OCI-LY7 (cell line): ENCODE measurements at regions not wholly inside any gene's neighbourhood (a gene's known extent, or its start where the extent isn't known, plus 50 kb on each side); places are given as distances from the start of the nearest gene placed in this dataset.

Experiments used
- BruUV-seq: library from RNA; stranded (reverse); fragments of 400-500 nt; replicated peaks from 2 replicates; lab custom pipeline; 2021; lab: Mats Ljungman, UMichigan
- CTCF ChIA-PET: fragments of 300-600 bp; sonication (Branson Sonifier 250); formaldehyde crosslinking; loops from one replicate; lab custom pipeline; 2022; ENCODE audit warnings: antibody characterized with exemption; ENCODE audit not compliant: unreplicated experiment; lab: Charles Lee
- POLR2A ChIA-PET: fragments of 300-600 bp; sonication (Branson Sonifier 250); formaldehyde crosslinking; loops from one replicate; lab custom pipeline; 2022; ENCODE audit warnings: antibody characterized with exemption; lab: Charles Lee
- DNase-seq: peaks from one replicate; pipeline ENCODE4 v3.0.0-alpha.2; 2015; ENCODE audit warnings: low spot score
- H2AFZ ChIP-seq: fragments of 200-600 bp; sonication (generic), shearing (Covaris generic); 2 replicates; pipeline ENCODE4 v1.6.1; 2014; ENCODE audit warnings: mild to moderate bottlenecking, antibody characterized with exemption, low read length, moderate library complexity
- H3K27ac ChIP-seq: fragments of 200-600 bp; sonication (generic); 2 replicates; pipeline ENCODE4 v1.5.1; 2014; ENCODE audit warnings: mixed run types, low read depth, mild to moderate bottlenecking, moderate library complexity, low read length, inconsistent platforms; ENCODE audit not compliant: poor library complexity, severe bottlenecking
- H3K36me3 ChIP-seq: fragments of 200-600 bp; sonication (generic); 2 replicates; pipeline ENCODE4 v1.6.1; 2014; ENCODE audit warnings: mild to moderate bottlenecking, antibody characterized with exemption, low read length, moderate library complexity, mixed read lengths; ENCODE audit not compliant: insufficient read depth
- H3K4me1 ChIP-seq: fragments of 200-600 bp; sonication (generic); 2 replicates; pipeline ENCODE4 v1.5.1; 2014; ENCODE audit warnings: mild to moderate bottlenecking, low read length; ENCODE audit not compliant: insufficient read depth, poor library complexity, severe bottlenecking
- H3K4me2 ChIP-seq: fragments of 200-600 bp; sonication (generic); 2 replicates; pipeline ENCODE4 v1.6.1; 2014; ENCODE audit warnings: mild to moderate bottlenecking, low read length
- H3K4me3 ChIP-seq: fragments of 200-600 bp; sonication (generic); 2 replicates; pipeline ENCODE4 v1.5.1; 2014; ENCODE audit warnings: mild to moderate bottlenecking, low read depth, low read length; ENCODE audit not compliant: poor library complexity, severe bottlenecking
- H3K79me2 ChIP-seq: fragments of 200-600 bp; sonication (generic); 2 replicates; pipeline ENCODE4 v1.6.1; 2016; ENCODE audit warnings: low read depth, mild to moderate bottlenecking, low read length, moderate library complexity, mixed read lengths; ENCODE audit not compliant: insufficient read depth
- H3K9me2 ChIP-seq: fragments of 200-600 bp; sonication (generic); 2 replicates; pipeline ENCODE4 v1.6.1; 2016; ENCODE audit warnings: mild to moderate bottlenecking, low read length, mixed read lengths; ENCODE audit not compliant: insufficient read depth
- H3K9me3 ChIP-seq: fragments of 200-600 bp; sonication (generic); 2 replicates; pipeline ENCODE4 v1.6.1; 2014; ENCODE audit warnings: mild to moderate bottlenecking, mixed run types, low read length, mixed read lengths
- H4K20me1 ChIP-seq: fragments of 200-600 bp; sonication (generic); 2 replicates; pipeline ENCODE4 v1.6.1; 2014; ENCODE audit warnings: mild to moderate bottlenecking, antibody characterized with exemption, low read length, moderate library complexity, mixed read lengths; ENCODE audit not compliant: insufficient read depth
- EZH2phosphoT487 ChIP-seq: fragments of 200-600 bp; sonication (generic); IDR thresholded peaks from 2 replicates; pipeline ENCODE4 v1.6.1; 2018; ENCODE audit warnings: low read depth, borderline replicate concordance, mild to moderate bottlenecking, mixed run types, antibody characterized with exemption, low read length, moderate library complexity, mixed read lengths
- intact Hi-C: fragments of 100-400 bp; cut with micrococcal nuclease; formaldehyde crosslinking; loops from one replicate; pipeline ENCODE4 v1.10.0; 2022; ENCODE audit not compliant: unreplicated experiment
- TF ChIP-seq, protein P1 (sequence below): fragments of 200-600 bp; sonication (generic); conservative IDR thresholded peaks from 2 replicates; pipeline ENCODE4 v1.5.1; 2014; ENCODE audit warnings: mild to moderate bottlenecking, antibody characterized with exemption, low read length, moderate library complexity, mixed read lengths

DNA sequence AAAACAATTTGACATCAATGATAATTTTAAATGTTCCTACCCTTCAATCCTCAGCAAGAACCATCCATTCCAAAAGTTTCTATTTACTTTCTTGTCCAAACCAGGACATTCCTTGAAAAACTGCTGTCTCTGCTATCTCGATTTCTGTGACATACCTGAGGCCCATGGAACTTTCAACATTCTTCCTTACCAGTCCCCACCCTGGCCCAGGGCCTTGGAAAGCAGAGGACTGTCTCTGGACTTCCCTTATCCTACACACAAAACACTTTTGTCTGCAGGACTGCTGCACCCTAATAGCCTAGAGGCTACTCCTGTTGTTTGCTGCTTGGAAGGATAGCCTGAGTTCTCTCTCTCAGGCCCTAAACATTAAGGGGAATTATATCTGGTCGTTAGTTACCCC is 151.8 kb upstream of the DHRS4 start:
- TF ChIP-seq EZH2phosphoT487: no peak
- no peak overlapping the region for H3K4me3 ChIP-seq

DNA sequence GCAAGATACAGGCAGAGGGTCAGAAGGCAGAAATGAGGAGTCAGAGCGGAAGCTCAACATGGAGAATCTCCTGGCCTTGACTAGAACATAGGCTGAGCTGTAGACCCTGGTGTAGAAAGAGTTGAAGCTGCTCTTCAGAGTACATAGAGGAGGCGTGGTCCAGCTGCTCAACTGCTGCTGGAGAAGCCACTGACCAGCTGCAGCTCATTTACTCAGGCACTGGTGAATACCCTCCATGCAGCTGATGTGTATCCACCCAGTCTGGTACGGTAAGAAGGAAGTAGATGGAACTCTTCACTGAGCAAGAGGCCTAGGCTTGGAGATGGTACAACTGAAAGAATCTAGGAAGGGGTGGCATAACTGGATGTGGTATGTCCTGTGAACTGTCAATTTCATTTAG is 148.8 kb upstream of the DHRS4 start:
- TF ChIP-seq EZH2phosphoT487: no peak
- TF ChIP-seq, protein P1, sequence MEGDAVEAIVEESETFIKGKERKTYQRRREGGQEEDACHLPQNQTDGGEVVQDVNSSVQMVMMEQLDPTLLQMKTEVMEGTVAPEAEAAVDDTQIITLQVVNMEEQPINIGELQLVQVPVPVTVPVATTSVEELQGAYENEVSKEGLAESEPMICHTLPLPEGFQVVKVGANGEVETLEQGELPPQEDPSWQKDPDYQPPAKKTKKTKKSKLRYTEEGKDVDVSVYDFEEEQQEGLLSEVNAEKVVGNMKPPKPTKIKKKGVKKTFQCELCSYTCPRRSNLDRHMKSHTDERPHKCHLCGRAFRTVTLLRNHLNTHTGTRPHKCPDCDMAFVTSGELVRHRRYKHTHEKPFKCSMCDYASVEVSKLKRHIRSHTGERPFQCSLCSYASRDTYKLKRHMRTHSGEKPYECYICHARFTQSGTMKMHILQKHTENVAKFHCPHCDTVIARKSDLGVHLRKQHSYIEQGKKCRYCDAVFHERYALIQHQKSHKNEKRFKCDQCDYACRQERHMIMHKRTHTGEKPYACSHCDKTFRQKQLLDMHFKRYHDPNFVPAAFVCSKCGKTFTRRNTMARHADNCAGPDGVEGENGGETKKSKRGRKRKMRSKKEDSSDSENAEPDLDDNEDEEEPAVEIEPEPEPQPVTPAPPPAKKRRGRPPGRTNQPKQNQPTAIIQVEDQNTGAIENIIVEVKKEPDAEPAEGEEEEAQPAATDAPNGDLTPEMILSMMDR: no peak
- BruUV-seq: no TSS peak
- Histone ChIP-seq H3K9me2 (no peaks in the 10 kb centered on the region), H4K20me1 (no peaks in the 10 kb centered on the region), H3K9me3 (no peaks in the 10 kb centered on the region), H3K27ac (no peak overlapping the region), H3K4me3 (no peak overlapping the region), H3K4me1 (no peaks in the 10 kb centered on the region), H3K4me2 (no peak overlapping the region), H3K79me2 (no peaks in the 10 kb centered on the region), H3K36me3 (no peaks in the 10 kb centered on the region), H2AFZ (no peak overlapping the region)
- CTCF ChIA-PET: no interaction called here
- no peak for DNase-seq
- POLR2A ChIA-PET: interaction anchor here (0.9 kb wide), 1 partner anchor 20 kb away, joined by 4 read pairs; no protein-coding TSS in a partner anchor
- intact Hi-C loops: no loop called here

More for the DNA sequence above, 151.8 kb upstream of the DHRS4 start:
- Histone ChIP-seq H3K79me2 (no peaks in the 10 kb centered on the region), H4K20me1 (no peaks in the 10 kb centered on the region), H2AFZ (no peak overlapping the region), H3K4me2 (no peak overlapping the region), H3K9me2 (no peaks in the 10 kb centered on the region), H3K4me1 (no peaks in the 10 kb centered on the region), H3K36me3 (no peaks in the 10 kb centered on the region), H3K9me3 (no peaks in the 10 kb centered on the region), H3K27ac (no peak overlapping the region)
- ChIA-PET CTCF (no interaction called here), POLR2A (interaction anchor here (0.6 kb wide), 2 partner anchors 15 to 389 kb away, joined by 3 to 5 read pairs; no protein-coding TSS in a partner anchor)
- BruUV-seq: no TSS peak
- DNase-seq: no peak
- intact Hi-C loops: no loop called here

DNA sequence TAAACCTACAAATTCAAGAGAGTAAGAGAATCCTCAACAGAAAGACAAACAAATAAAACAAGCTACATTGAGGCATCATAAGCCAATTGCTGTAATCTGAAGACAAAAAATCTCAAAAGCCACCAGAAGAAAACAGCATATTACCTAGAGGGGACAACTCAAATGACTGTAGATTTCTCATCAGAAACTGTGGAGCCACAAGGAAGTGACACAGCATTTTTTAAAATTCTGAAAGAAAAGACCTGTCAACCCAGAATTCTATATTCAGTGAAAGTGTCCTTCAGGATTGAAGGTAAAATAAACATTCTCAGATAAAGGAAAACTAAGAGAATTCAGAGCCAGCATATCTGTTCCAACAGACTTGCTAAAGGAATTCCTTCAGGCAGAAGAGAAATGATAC is 147.8 kb upstream of the DHRS4 start:
- H2AFZ ChIP-seq: no peak overlapping the region
- no peak overlapping the region for H3K4me2 ChIP-seq
- TF ChIP-seq, protein P1: no peak
- no peak for TF ChIP-seq EZH2phosphoT487
- no peaks in the 10 kb centered on the region for H3K36me3 ChIP-seq
- no peaks in the 10 kb centered on the region for H3K4me1 ChIP-seq
- H3K79me2 ChIP-seq: no peaks in the 10 kb centered on the region
- no peaks in the 10 kb centered on the region for H3K9me2 ChIP-seq
- intact Hi-C loops: no loop called here
- BruUV-seq: no TSS peak
- no peak for DNase-seq
- H4K20me1 ChIP-seq: no peaks in the 10 kb centered on the region
- H3K27ac ChIP-seq: no peak overlapping the region
- ChIA-PET CTCF (no interaction called here), POLR2A (no interaction called here)
- H3K9me3 ChIP-seq: no peaks in the 10 kb centered on the region
- H3K4me3 ChIP-seq: no peak overlapping the region
